ENCODE measurements at regions not wholly inside any gene's neighbourhood (a gene's known extent, or its start where the extent isn't known, plus 50 kb on each side); places are given as distances from the start of the nearest gene placed in this dataset.

GRCh38 chr5:174239718-174240117 lies 194.2 kb downstream of the NSG2 start:
- Histone ChIP-seq H3K27me3 (ENCODE audit: control insufficient read depth in 4 of 4, insufficient read depth in 4 of 4, low read length in 3 of 4) (no peaks in the 10 kb centered on the region), H3K9ac (ENCODE audit: low read depth in 1 of 2, low read length in 2 of 2) (no peak overlapping the region), H3K36me3 (ENCODE audit: control insufficient read depth in 4 of 4, insufficient read depth in 3 of 4, low read depth in 1 of 4, low read length in 3 of 4) (no peaks in the 10 kb centered on the region), H3K4me3 (ENCODE audit: low read depth in 1 of 3, low read length in 3 of 3) (no peak overlapping the region), H3K9me3 (ENCODE audit: control insufficient read depth in 4 of 4, low read length in 3 of 4) (peaks cover 0 to 10% (median 2%) of the 10 kb centered on the region in 4 donors), H3K4me1 (ENCODE audit: control insufficient read depth in 4 of 4, insufficient read depth in 4 of 4, low read length in 3 of 4) (no peaks in the 10 kb centered on the region), H3K27ac (ENCODE audit: low read depth in 1 of 2, low read length in 2 of 2) (no peak overlapping the region)
- WGBS: 72% methylated on average over 4 of the region's 4 CpGs
- DNase-seq (ENCODE audit: low spot score): no peak
- TF ChIP-seq GABPA (IDR thresholded peaks at IDR 0.05 in 1 of 2, conservative IDR thresholded peaks at IDR 0.05 in 1 of 2) (no peak), ATF3 (IDR thresholded peaks at IDR 0.05) (no peak), FOXA1 (IDR thresholded peaks at IDR 0.05) (no peak), NR2F2 (IDR thresholded peaks at IDR 0.05) (no peak), TAF1 (conservative IDR thresholded peaks at IDR 0.05) (no peak), REST (IDR thresholded peaks at IDR 0.05) (no peak), HNF4A (conservative IDR thresholded peaks at IDR 0.05) (no peak), SP1 (IDR thresholded peaks at IDR 0.05) (no peak), FOXA2 (IDR thresholded peaks at IDR 0.05) (no peak), YY1 (IDR thresholded peaks at IDR 0.05) (no peak), MAX (IDR thresholded peaks at IDR 0.05) (no peak), EGR1 (IDR thresholded peaks at IDR 0.05; ENCODE audit: low read depth in 2 of 2) (no peak), RXRA (IDR thresholded peaks at IDR 0.05) (no peak), ZBTB33 (IDR thresholded peaks at IDR 0.05) (no peak)

- 66% methylated on average over 3 of the region's 3 CpGs for WGBS
- no peak overlapping the region for H3K9ac ChIP-seq (ENCODE audit: low read depth in 1 of 2, low read length in 2 of 2)
- H3K9me3 ChIP-seq (ENCODE audit: control insufficient read depth in 4 of 4, low read length in 3 of 4): peaks cover 0 to 10% (median 2%) of the 10 kb centered on the region in 4 donors
- no peak for DNase-seq (ENCODE audit: low spot score)
- no peak overlapping the region for H3K27ac ChIP-seq (ENCODE audit: low read depth in 1 of 2, low read length in 2 of 2)
- no peak overlapping the region for H3K4me3 ChIP-seq (ENCODE audit: low read depth in 1 of 3, low read length in 3 of 3)
- no peaks in the 10 kb centered on the region for H3K36me3 ChIP-seq (ENCODE audit: control insufficient read depth in 4 of 4, insufficient read depth in 3 of 4, low read depth in 1 of 4, low read length in 3 of 4)
- no peaks in the 10 kb centered on the region for H3K27me3 ChIP-seq (ENCODE audit: control insufficient read depth in 4 of 4, insufficient read depth in 4 of 4, low read length in 3 of 4)
- no peaks in the 10 kb centered on the region for H3K4me1 ChIP-seq (ENCODE audit: control insufficient read depth in 4 of 4, insufficient read depth in 4 of 4, low read length in 3 of 4)
- TF ChIP-seq CTCF (IDR thresholded peaks at IDR 0.05; ENCODE audit: low read depth, low read length, missing input control): no peak
- TF ChIP-seq JUND (IDR thresholded peaks at IDR 0.05): no peak
- TF ChIP-seq TAF1 (conservative IDR thresholded peaks at IDR 0.05): no peak
- no peak for TF ChIP-seq ZBTB33 (IDR thresholded peaks at IDR 0.05)
- no peak for TF ChIP-seq GABPA (IDR thresholded peaks at IDR 0.05 in 1 of 2, conservative IDR thresholded peaks at IDR 0.05 in 1 of 2)
- TF ChIP-seq MAX (IDR thresholded peaks at IDR 0.05): no peak
- TF ChIP-seq FOXA2 (IDR thresholded peaks at IDR 0.05): no peak
- no peak for TF ChIP-seq RAD21 (IDR thresholded peaks at IDR 0.05)
- TF ChIP-seq HNF4G (IDR thresholded peaks at IDR 0.05): no peak
- TF ChIP-seq RXRA (IDR thresholded peaks at IDR 0.05): no peak
- TF ChIP-seq ATF3 (IDR thresholded peaks at IDR 0.05): no peak
- no peak for TF ChIP-seq FOXA1 (IDR thresholded peaks at IDR 0.05)
- no peak for TF ChIP-seq REST (IDR thresholded peaks at IDR 0.05)
Measured at GRCh38 chr5:174242573-174242972, 197.1 kb downstream of the NSG2 start.
